ENCODE measurements at regions not wholly inside any gene's neighbourhood (a gene's known extent, or its start where the extent isn't known, plus 50 kb on each side); places are given as distances from the start of the nearest gene placed in this dataset.

DNA sequence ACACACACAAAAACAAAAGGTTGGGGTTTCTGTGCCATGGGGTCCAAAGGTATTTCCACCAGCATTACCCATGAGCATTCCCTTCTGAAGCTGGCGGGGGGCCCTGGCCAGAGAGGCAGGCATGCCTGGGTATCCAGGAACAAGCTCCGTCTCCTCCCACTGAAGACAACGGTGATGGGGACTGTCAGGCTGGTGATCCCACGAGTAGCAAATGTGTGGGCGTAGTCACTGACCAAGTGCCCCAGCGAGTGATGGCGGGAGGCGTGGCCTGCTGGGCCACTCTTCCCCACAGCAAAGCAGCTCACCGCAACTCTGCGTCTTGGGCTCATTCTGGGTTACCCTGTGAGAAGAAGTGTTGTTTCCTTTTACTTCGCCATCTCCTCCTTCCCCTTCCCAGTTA is 270.6 kb downstream of the CDCA7 start:
- Histone ChIP-seq H3T11ph (ENCODE audit: low read length) (no peak overlapping the region), H3K4me2 (ENCODE audit: insufficient read depth, insufficient read length, low read length) (no peak overlapping the region), H3K27ac (ENCODE audit: insufficient read length, low read depth, low read length) (no peak overlapping the region), H3K79me2 (ENCODE audit: insufficient read depth, low read length) (no peaks in the 10 kb centered on the region), H2BK120ac (ENCODE audit: low read depth, low read length, poor library complexity, severe bottlenecking) (no peak overlapping the region), H3K4ac (ENCODE audit: low read depth, low read length) (no peak overlapping the region), H2BK5ac (ENCODE audit: insufficient read length, low read length) (no peak overlapping the region), H2AK5ac (ENCODE audit: insufficient read length, low read length) (no peak overlapping the region), H3K9ac (ENCODE audit: extremely low read depth, insufficient read length, low read length) (no peak overlapping the region), H3K79me1 (ENCODE audit: insufficient read depth, low read depth, low read length, poor library complexity, severe bottlenecking) (no peaks in the 10 kb centered on the region), H3K23ac (ENCODE audit: insufficient read length, low read depth, low read length) (no peak overlapping the region), H3K23me2 (ENCODE audit: insufficient read length, low read depth, low read length, poor library complexity, severe bottlenecking) (no peaks in the 10 kb centered on the region), H2BK15ac (ENCODE audit: low read depth, low read length) (no peak overlapping the region), H3K56ac (ENCODE audit: insufficient read length, low read depth, low read length) (no peak overlapping the region), H4K91ac (ENCODE audit: insufficient read length, low read depth, low read length) (no peak overlapping the region), H4K8ac (replicated peaks; ENCODE audit: insufficient read length, low read depth, low read length) (no peak overlapping the region), H3K4me1 (ENCODE audit: insufficient read depth, low read length) (peaks cover 6% of the 10 kb centered on the region), H3K14ac (ENCODE audit: insufficient read depth, low read length) (no peak overlapping the region), H3K18ac (ENCODE audit: insufficient read length, low read depth, low read length) (no peak overlapping the region), H3K9me3 (ENCODE audit: control insufficient read depth, low read depth, low read length) (no peaks in the 10 kb centered on the region), H2AFZ (ENCODE audit: low read length) (no peak overlapping the region), H4K5ac (ENCODE audit: insufficient read length, low read depth, low read length) (no peak overlapping the region), H3K27me3 (ENCODE audit: insufficient read depth, low read length) (no peaks in the 10 kb centered on the region), H4K20me1 (ENCODE audit: control insufficient read depth, insufficient read depth, insufficient read length) (no peaks in the 10 kb centered on the region), H2BK20ac (ENCODE audit: low read depth, low read length, poor library complexity, severe bottlenecking) (no peak overlapping the region), H2BK12ac (ENCODE audit: insufficient read length, low read depth, low read length) (no peak overlapping the region)
- no CpG with 5 or more reads among the region's 11 CpGs for WGBS (ENCODE audit: extremely low coverage, insufficient read length, low lambda C conversion rate)
- Mint-ChIP-seq H3K36me3 (ENCODE audit: insufficient read depth in 1 of 3, low read depth in 3 of 3) (no peaks in the 10 kb centered on the region; a peak in 1 of 7 replicates), H3K4me1 (peaks cover 14 to 17% of the 10 kb centered on the region in 2 experiments), H3K27me3 (ENCODE audit: low read depth) (no peaks in the 10 kb centered on the region; the same call in 1 of the 2 replicates), H3K27ac (no peak overlapping the region), H3K9me3 (no peaks in the 10 kb centered on the region; a peak in 3 of 5 replicates), H3K4me3 (no peak overlapping the region)
- TF ChIP-seq, protein P1, sequence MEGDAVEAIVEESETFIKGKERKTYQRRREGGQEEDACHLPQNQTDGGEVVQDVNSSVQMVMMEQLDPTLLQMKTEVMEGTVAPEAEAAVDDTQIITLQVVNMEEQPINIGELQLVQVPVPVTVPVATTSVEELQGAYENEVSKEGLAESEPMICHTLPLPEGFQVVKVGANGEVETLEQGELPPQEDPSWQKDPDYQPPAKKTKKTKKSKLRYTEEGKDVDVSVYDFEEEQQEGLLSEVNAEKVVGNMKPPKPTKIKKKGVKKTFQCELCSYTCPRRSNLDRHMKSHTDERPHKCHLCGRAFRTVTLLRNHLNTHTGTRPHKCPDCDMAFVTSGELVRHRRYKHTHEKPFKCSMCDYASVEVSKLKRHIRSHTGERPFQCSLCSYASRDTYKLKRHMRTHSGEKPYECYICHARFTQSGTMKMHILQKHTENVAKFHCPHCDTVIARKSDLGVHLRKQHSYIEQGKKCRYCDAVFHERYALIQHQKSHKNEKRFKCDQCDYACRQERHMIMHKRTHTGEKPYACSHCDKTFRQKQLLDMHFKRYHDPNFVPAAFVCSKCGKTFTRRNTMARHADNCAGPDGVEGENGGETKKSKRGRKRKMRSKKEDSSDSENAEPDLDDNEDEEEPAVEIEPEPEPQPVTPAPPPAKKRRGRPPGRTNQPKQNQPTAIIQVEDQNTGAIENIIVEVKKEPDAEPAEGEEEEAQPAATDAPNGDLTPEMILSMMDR (conservative IDR thresholded peaks at IDR 0.05): no peak
- DNase-seq: no peak
